H9 (cell line): ENCODE measurements at regions not wholly inside any gene's neighbourhood (a gene's known extent, or its start where the extent isn't known, plus 50 kb on each side); places are given as distances from the start of the nearest gene placed in this dataset.

Source experiments
- DNase-seq: peaks from one replicate; pipeline ENCODE4 v3.0.0-alpha.2; 2017
- H2AFZ ChIP-seq: one replicate; pipeline ENCODE4 v1.6.1; 2013; ENCODE audit warnings: mild to moderate bottlenecking, low read length, control low read depth, moderate library complexity
- H2AK5ac ChIP-seq: 2 replicates; pipeline ENCODE4 v1.6.1; 2013; ENCODE audit warnings: low read length, control low read depth, mixed read lengths; ENCODE audit not compliant: insufficient read length
- H2BK120ac ChIP-seq: one replicate; pipeline ENCODE4 v1.6.1; 2013; ENCODE audit warnings: low read depth, mild to moderate bottlenecking, low read length, control low read depth, inconsistent platforms; ENCODE audit not compliant: poor library complexity, severe bottlenecking
- H2BK12ac ChIP-seq: 2 replicates; pipeline ENCODE4 v1.6.1; 2013; ENCODE audit warnings: low read length, control low read depth, mixed read lengths, low read depth; ENCODE audit not compliant: insufficient read length
- H2BK15ac ChIP-seq: 2 replicates; pipeline ENCODE4 v1.6.1; 2013; ENCODE audit warnings: low read depth, low read length, control low read depth
- H2BK20ac ChIP-seq: one replicate; pipeline ENCODE4 v1.6.1; 2013; ENCODE audit warnings: low read depth, mild to moderate bottlenecking, low read length, control low read depth, inconsistent platforms; ENCODE audit not compliant: poor library complexity, severe bottlenecking
- H2BK5ac ChIP-seq: 2 replicates; pipeline ENCODE4 v1.6.1; 2013; ENCODE audit warnings: low read length, control low read depth, mixed read lengths; ENCODE audit not compliant: insufficient read length
- H3K14ac ChIP-seq: 2 replicates; pipeline ENCODE4 v1.6.1; 2013; ENCODE audit warnings: low read length, control low read depth; ENCODE audit not compliant: insufficient read depth
- H3K18ac ChIP-seq: 2 replicates; pipeline ENCODE4 v1.6.1; 2013; ENCODE audit warnings: low read depth, mild to moderate bottlenecking, mixed read lengths, low read length, control low read depth; ENCODE audit not compliant: insufficient read length
- H3K23ac ChIP-seq: 2 replicates; pipeline ENCODE4 v1.6.1; 2013; ENCODE audit warnings: low read length, control low read depth, mixed read lengths, low read depth; ENCODE audit not compliant: insufficient read length
- H3K23me2 ChIP-seq: 2 replicates; pipeline ENCODE4 v1.6.1; 2013; ENCODE audit warnings: low read depth, mild to moderate bottlenecking, mixed read lengths, low read length, control low read depth; ENCODE audit not compliant: insufficient read length, poor library complexity, severe bottlenecking
- H3K27ac ChIP-seq: 2 replicates; pipeline ENCODE4 v1.5.1; 2013; ENCODE audit warnings: low read length, control low read depth, mixed read lengths, low read depth; ENCODE audit not compliant: insufficient read length
- H3K27me3 ChIP-seq: 2 replicates; pipeline ENCODE4 v1.6.1; 2013; ENCODE audit warnings: low read length, control low read depth, inconsistent platforms; ENCODE audit not compliant: insufficient read depth
- H3K4ac ChIP-seq: 2 replicates; pipeline ENCODE4 v1.6.1; 2013; ENCODE audit warnings: low read depth, mild to moderate bottlenecking, control low read depth, inconsistent platforms, low read length, moderate library complexity
- H3K4me1 ChIP-seq: 2 replicates; pipeline ENCODE4 v1.6.1; 2013; ENCODE audit warnings: low read length, control low read depth, inconsistent platforms; ENCODE audit not compliant: insufficient read depth
- H3K4me2 ChIP-seq: 2 replicates; pipeline ENCODE4 v1.6.1; 2013; ENCODE audit warnings: low read length, control low read depth, mixed read lengths; ENCODE audit not compliant: insufficient read length, insufficient read depth
- H3K56ac ChIP-seq: 2 replicates; pipeline ENCODE4 v1.6.1; 2013; ENCODE audit warnings: low read depth, mild to moderate bottlenecking, mixed read lengths, low read length, control low read depth; ENCODE audit not compliant: insufficient read length
- H3K79me1 ChIP-seq: 2 replicates; pipeline ENCODE4 v1.6.1; 2013; ENCODE audit warnings: low read depth, mild to moderate bottlenecking, moderate library complexity, low read length, control low read depth, inconsistent platforms; ENCODE audit not compliant: insufficient read depth, poor library complexity, severe bottlenecking
- H3K79me2 ChIP-seq: 2 replicates; pipeline ENCODE4 v1.6.1; 2013; ENCODE audit warnings: low read length, control low read depth, inconsistent platforms; ENCODE audit not compliant: insufficient read depth
- H3K9ac ChIP-seq: 2 replicates; pipeline ENCODE4 v1.6.1; 2013; ENCODE audit warnings: low read length, control low read depth, mixed read lengths; ENCODE audit not compliant: insufficient read length; ENCODE audit errors: extremely low read depth
- H3K9me3 ChIP-seq: one replicate; pipeline ENCODE4 v1.6.1; 2013; ENCODE audit warnings: low read depth, low read length, inconsistent platforms; ENCODE audit not compliant: control insufficient read depth
- H3T11ph ChIP-seq: one replicate; pipeline ENCODE4 v1.6.1; 2013; ENCODE audit warnings: mild to moderate bottlenecking, low read length, control low read depth, inconsistent platforms
- H4K20me1 ChIP-seq: one replicate; pipeline ENCODE4 v1.6.1; 2013; ENCODE audit not compliant: control insufficient read depth, insufficient read length, insufficient read depth
- H4K5ac ChIP-seq: 2 replicates; pipeline ENCODE4 v1.6.1; 2013; ENCODE audit warnings: low read depth, mild to moderate bottlenecking, mixed read lengths, low read length, control low read depth; ENCODE audit not compliant: insufficient read length
- H4K8ac ChIP-seq: replicated peaks from 2 replicates; pipeline ENCODE4 v1.6.1; 2013; ENCODE audit warnings: low read length, control low read depth, mixed read lengths, low read depth; ENCODE audit not compliant: insufficient read length
- H4K91ac ChIP-seq: 2 replicates; pipeline ENCODE4 v1.6.1; 2013; ENCODE audit warnings: low read depth, mild to moderate bottlenecking, moderate library complexity, mixed read lengths, low read length, control low read depth; ENCODE audit not compliant: insufficient read length
- H3K27ac Mint-ChIP-seq, 3 experiments: 2 replicates in 2 of 3; 3 replicates in 1 of 3; pipeline ENCODE4 v1.8.0; 2020 to 2021; ENCODE audit warnings: mixed read lengths in 3 of 3, mild to moderate bottlenecking in 1 of 3, moderate library complexity in 1 of 3
- H3K27me3 Mint-ChIP-seq: 2 replicates; pipeline ENCODE4 v1.8.0; 2021; ENCODE audit warnings: low read depth, mild to moderate bottlenecking, moderate library complexity, mixed read lengths
- H3K36me3 Mint-ChIP-seq, 3 experiments: 2 replicates in 2 of 3; 3 replicates in 1 of 3; pipeline ENCODE4 v1.8.0; 2020 to 2021; ENCODE audit warnings: low read depth in 3 of 3, mixed read lengths in 3 of 3; ENCODE audit not compliant: insufficient read depth in 1 of 3
- H3K4me1 Mint-ChIP-seq, 2 experiments: 2 replicates each; pipeline ENCODE4 v1.8.0; 2020; ENCODE audit warnings: mixed read lengths in 2 of 2
- H3K4me3 Mint-ChIP-seq, 2 experiments: 2 replicates in 1 of 2; 3 replicates in 1 of 2; pipeline ENCODE4 v1.8.0; 2020 to 2021; ENCODE audit warnings: mild to moderate bottlenecking in 2 of 2, mixed read lengths in 2 of 2, moderate library complexity in 1 of 2
- H3K9me3 Mint-ChIP-seq, 2 experiments: 2 replicates in 1 of 2; 3 replicates in 1 of 2; pipeline ENCODE4 v1.8.0; 2020; ENCODE audit warnings: mild to moderate bottlenecking in 2 of 2, mixed read lengths in 2 of 2, moderate library complexity in 1 of 2
- WGBS: extraction: QIAGEN DNeasy Blood & Tissue Kit; methylation state at CpG from one replicate; pipeline ENCODE4 v1.1.7; 2013; ENCODE audit warnings: missing lambda C conversion rate, low lambda C conversion rate, mixed read lengths; ENCODE audit not compliant: insufficient read length; ENCODE audit errors: extremely low coverage; 5-methylcytosine and 5-hydroxymethylcytosine counted together
- TF ChIP-seq, protein P1 (sequence below): fragments of 200-600 bp; sonication (generic); conservative IDR thresholded peaks from 3 replicates; pipeline ENCODE4 v1.8.0; 2021; ENCODE audit warnings: antibody characterized with exemption, mild to moderate bottlenecking

DNA sequence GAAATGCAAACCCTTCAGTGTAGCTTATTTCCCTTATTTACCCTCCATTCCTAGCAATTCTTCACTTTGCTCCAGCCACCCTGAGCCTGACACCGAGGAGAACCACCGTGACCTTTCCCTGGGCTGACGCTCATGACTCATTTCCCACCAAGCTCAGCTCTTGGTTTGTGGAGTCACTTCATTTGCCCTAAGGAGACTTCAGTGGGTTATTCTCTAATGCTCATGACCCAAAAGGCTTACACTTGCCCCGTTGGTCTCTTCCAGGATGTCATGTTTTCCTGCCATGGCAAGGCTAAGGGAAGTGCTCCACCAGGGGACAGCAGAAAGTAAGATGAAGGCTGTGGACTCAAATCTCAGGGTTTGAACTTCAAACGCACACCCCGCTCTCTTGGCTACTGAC is 161.0 kb downstream of the CBLN1 start:
- TF ChIP-seq, protein P1, sequence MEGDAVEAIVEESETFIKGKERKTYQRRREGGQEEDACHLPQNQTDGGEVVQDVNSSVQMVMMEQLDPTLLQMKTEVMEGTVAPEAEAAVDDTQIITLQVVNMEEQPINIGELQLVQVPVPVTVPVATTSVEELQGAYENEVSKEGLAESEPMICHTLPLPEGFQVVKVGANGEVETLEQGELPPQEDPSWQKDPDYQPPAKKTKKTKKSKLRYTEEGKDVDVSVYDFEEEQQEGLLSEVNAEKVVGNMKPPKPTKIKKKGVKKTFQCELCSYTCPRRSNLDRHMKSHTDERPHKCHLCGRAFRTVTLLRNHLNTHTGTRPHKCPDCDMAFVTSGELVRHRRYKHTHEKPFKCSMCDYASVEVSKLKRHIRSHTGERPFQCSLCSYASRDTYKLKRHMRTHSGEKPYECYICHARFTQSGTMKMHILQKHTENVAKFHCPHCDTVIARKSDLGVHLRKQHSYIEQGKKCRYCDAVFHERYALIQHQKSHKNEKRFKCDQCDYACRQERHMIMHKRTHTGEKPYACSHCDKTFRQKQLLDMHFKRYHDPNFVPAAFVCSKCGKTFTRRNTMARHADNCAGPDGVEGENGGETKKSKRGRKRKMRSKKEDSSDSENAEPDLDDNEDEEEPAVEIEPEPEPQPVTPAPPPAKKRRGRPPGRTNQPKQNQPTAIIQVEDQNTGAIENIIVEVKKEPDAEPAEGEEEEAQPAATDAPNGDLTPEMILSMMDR = peak; percentile 29; the same call in 2 of the 3 replicates
- no peaks in the 10 kb centered on the region; the same call in 1 of the 2 replicates for H3K27me3 ChIP-seq
- no peak overlapping the region for H2BK20ac ChIP-seq
- no peaks in the 10 kb centered on the region for H3K23me2 ChIP-seq
- no peak overlapping the region for H3K9ac ChIP-seq
- no peaks in the 10 kb centered on the region for H3K9me3 ChIP-seq
- H3T11ph ChIP-seq = no peak overlapping the region
- no peak overlapping the region for H3K4me2 ChIP-seq
- no peak overlapping the region for H3K18ac ChIP-seq
- H3K9me3 Mint-ChIP-seq = no peaks in the 10 kb centered on the region
- no peaks in the 10 kb centered on the region for H3K4me1 ChIP-seq
- H3K4ac ChIP-seq = no peak overlapping the region
- no peak overlapping the region for H3K27ac ChIP-seq
- no peak for DNase-seq
- H2BK12ac ChIP-seq = no peak overlapping the region
- no peaks in the 10 kb centered on the region for H4K20me1 ChIP-seq
- no peak overlapping the region for H3K56ac ChIP-seq
- peaks cover 18% of the 10 kb centered on the region for H3K27me3 Mint-ChIP-seq
- H3K27ac Mint-ChIP-seq = no peak overlapping the region
- no peak overlapping the region for H4K8ac ChIP-seq
- H2BK120ac ChIP-seq = no peak overlapping the region
- H3K79me2 ChIP-seq = no peaks in the 10 kb centered on the region
- H2AFZ ChIP-seq = no peak overlapping the region
- no peak overlapping the region for H4K91ac ChIP-seq
- H2BK15ac ChIP-seq = no peak overlapping the region
- no CpG with 5 or more reads among the region's 6 CpGs for WGBS
- H3K14ac ChIP-seq = no peak overlapping the region
- no peak overlapping the region for H2AK5ac ChIP-seq
- peaks cover 2% of the 10 kb centered on the region in 2 experiments; a peak in 3 of 4 replicates for H3K4me1 Mint-ChIP-seq
- no peak overlapping the region for H3K4me3 Mint-ChIP-seq
- H4K5ac ChIP-seq = no peak overlapping the region
- H2BK5ac ChIP-seq = no peak overlapping the region
- H3K23ac ChIP-seq = no peak overlapping the region
- H3K36me3 Mint-ChIP-seq = no peaks in the 10 kb centered on the region
- no peaks in the 10 kb centered on the region for H3K79me1 ChIP-seq
